ENCODE measurements at regions not wholly inside any gene's neighbourhood (a gene's known extent, or its start where the extent isn't known, plus 50 kb on each side); places are given as distances from the start of the nearest gene placed in this dataset.

DNA sequence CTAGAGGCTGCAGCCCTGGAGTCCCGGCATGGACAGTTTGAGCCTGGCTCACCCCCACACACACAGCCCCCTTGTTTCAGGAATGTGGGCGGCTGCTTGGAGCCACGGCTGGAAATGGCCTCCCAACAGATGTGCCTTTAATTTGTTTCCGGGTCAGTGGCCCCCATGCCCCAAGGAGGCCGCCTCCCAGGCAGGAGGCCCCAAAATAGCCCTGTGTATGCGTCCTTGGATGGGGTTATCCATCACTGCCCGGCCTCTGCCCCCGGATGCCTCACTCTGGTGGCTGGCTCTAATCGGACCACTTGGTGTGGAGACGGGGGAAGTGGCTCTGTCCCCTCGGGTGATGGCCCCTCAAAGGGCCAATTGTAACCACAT lies 151.9 kb upstream of the MYCN start:
- TF ChIP-seq, protein P1, sequence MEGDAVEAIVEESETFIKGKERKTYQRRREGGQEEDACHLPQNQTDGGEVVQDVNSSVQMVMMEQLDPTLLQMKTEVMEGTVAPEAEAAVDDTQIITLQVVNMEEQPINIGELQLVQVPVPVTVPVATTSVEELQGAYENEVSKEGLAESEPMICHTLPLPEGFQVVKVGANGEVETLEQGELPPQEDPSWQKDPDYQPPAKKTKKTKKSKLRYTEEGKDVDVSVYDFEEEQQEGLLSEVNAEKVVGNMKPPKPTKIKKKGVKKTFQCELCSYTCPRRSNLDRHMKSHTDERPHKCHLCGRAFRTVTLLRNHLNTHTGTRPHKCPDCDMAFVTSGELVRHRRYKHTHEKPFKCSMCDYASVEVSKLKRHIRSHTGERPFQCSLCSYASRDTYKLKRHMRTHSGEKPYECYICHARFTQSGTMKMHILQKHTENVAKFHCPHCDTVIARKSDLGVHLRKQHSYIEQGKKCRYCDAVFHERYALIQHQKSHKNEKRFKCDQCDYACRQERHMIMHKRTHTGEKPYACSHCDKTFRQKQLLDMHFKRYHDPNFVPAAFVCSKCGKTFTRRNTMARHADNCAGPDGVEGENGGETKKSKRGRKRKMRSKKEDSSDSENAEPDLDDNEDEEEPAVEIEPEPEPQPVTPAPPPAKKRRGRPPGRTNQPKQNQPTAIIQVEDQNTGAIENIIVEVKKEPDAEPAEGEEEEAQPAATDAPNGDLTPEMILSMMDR (IDR thresholded peaks at IDR 0.05; ENCODE audit: insufficient read depth, low read length) = no peak
- TF ChIP-seq GABPA (IDR thresholded peaks at IDR 0.05; ENCODE audit: low read depth) (no peak), POLR2AphosphoS5 (IDR thresholded peaks at IDR 0.05; ENCODE audit: low read depth) (no peak), REST (IDR thresholded peaks at IDR 0.05; ENCODE audit: insufficient replicate concordance, low read depth) (no peak), SPI1 (IDR thresholded peaks at IDR 0.05; ENCODE audit: borderline replicate concordance, low read depth) (no peak)

All from HL-60 (cell line).